ENCODE measurements at regions not wholly inside any gene's neighbourhood (a gene's known extent, or its start where the extent isn't known, plus 50 kb on each side); places are given as distances from the start of the nearest gene placed in this dataset.

DNA sequence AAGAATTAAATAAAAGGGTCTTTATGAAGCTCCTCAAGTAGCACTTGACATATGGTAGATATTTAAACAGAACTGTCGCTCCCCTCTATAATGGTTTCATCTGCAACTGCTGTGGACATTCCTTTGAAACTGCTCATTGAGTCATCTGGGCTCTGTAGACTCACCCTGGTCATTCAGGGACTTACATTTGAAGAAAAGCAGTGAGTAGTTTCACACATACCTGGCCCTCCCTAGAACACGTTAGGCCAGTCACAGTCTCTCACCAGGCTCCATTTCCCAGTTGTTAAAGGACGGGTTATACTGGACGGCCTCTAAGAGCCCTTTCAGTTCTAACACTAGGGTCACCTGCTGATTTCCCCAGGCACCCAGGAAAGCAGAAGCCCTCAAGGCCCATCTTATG lies 217.0 kb downstream of the BCL11B start:
- Histone ChIP-seq H3K36me3 (ENCODE audit: insufficient read depth, low read length) (no peaks in the 10 kb centered on the region), H3F3A (ENCODE audit: insufficient read depth, low read length, poor library complexity, severe bottlenecking) (no peaks in the 10 kb centered on the region), H3K79me2 (replicated peaks; ENCODE audit: insufficient read depth, low read length) (no peaks in the 10 kb centered on the region), H3K9ac (ENCODE audit: low read length) (no peak overlapping the region), H3K27me3 (ENCODE audit: insufficient read depth, low read depth, low read length) (no peaks in the 10 kb centered on the region), H3K4me3 (ENCODE audit: low read length) (no peak overlapping the region), H4K20me1 (ENCODE audit: insufficient read depth) (no peaks in the 10 kb centered on the region), H3K9me2 (ENCODE audit: insufficient read depth, low read length) (no peaks in the 10 kb centered on the region), H2AFZ (ENCODE audit: low read depth, low read length) (no peak overlapping the region), H3K9me3 (ENCODE audit: low read length) (no peaks in the 10 kb centered on the region), H3K4me2 (ENCODE audit: low read length) (no peak overlapping the region), H3K27ac (ENCODE audit: low read length) (no peak overlapping the region)
- TF ChIP-seq CTCF (IDR thresholded peaks at IDR 0.05; ENCODE audit: poor library complexity, severe bottlenecking), result no peak
- TF ChIP-seq POLR2AphosphoS5 (IDR thresholded peaks at IDR 0.05), result no peak
- TF ChIP-seq EZH2 (IDR thresholded peaks at IDR 0.05; ENCODE audit: borderline replicate concordance, insufficient read depth, low read length, poor library complexity, severe bottlenecking), result no peak
- TF ChIP-seq RAD21 (conservative IDR thresholded peaks at IDR 0.05), result no peak
- no peak for TF ChIP-seq TAF1 (IDR thresholded peaks at IDR 0.05; ENCODE audit: low read depth)
- no peak for TF ChIP-seq MXI1 (conservative IDR thresholded peaks at IDR 0.05; ENCODE audit: poor library complexity, severe bottlenecking)
- TF ChIP-seq, protein P1, sequence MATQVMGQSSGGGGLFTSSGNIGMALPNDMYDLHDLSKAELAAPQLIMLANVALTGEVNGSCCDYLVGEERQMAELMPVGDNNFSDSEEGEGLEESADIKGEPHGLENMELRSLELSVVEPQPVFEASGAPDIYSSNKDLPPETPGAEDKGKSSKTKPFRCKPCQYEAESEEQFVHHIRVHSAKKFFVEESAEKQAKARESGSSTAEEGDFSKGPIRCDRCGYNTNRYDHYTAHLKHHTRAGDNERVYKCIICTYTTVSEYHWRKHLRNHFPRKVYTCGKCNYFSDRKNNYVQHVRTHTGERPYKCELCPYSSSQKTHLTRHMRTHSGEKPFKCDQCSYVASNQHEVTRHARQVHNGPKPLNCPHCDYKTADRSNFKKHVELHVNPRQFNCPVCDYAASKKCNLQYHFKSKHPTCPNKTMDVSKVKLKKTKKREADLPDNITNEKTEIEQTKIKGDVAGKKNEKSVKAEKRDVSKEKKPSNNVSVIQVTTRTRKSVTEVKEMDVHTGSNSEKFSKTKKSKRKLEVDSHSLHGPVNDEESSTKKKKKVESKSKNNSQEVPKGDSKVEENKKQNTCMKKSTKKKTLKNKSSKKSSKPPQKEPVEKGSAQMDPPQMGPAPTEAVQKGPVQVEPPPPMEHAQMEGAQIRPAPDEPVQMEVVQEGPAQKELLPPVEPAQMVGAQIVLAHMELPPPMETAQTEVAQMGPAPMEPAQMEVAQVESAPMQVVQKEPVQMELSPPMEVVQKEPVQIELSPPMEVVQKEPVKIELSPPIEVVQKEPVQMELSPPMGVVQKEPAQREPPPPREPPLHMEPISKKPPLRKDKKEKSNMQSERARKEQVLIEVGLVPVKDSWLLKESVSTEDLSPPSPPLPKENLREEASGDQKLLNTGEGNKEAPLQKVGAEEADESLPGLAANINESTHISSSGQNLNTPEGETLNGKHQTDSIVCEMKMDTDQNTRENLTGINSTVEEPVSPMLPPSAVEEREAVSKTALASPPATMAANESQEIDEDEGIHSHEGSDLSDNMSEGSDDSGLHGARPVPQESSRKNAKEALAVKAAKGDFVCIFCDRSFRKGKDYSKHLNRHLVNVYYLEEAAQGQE (IDR thresholded peaks at IDR 0.05; ENCODE audit: borderline replicate concordance), result no peak
- TF ChIP-seq SMC3 (conservative IDR thresholded peaks at IDR 0.05; ENCODE audit: poor library complexity), result no peak
- no peak for TF ChIP-seq EP300 (conservative IDR thresholded peaks at IDR 0.05; ENCODE audit: poor library complexity, severe bottlenecking)

GRCh38 chr14:99055816-99056215 lies 216.2 kb downstream of the BCL11B start:
- no peaks in the 10 kb centered on the region for H3F3A ChIP-seq (ENCODE audit: insufficient read depth, low read length, poor library complexity, severe bottlenecking)
- H2AFZ ChIP-seq (ENCODE audit: low read depth, low read length), result no peak overlapping the region
- no peaks in the 10 kb centered on the region for H3K36me3 ChIP-seq (ENCODE audit: insufficient read depth, low read length)
- TF ChIP-seq, protein P1 (IDR thresholded peaks at IDR 0.05; ENCODE audit: borderline replicate concordance), result no peak
- TF ChIP-seq MXI1 (conservative IDR thresholded peaks at IDR 0.05; ENCODE audit: poor library complexity, severe bottlenecking) (no peak), CTCF (IDR thresholded peaks at IDR 0.05; ENCODE audit: poor library complexity, severe bottlenecking) (no peak), EZH2 (IDR thresholded peaks at IDR 0.05; ENCODE audit: borderline replicate concordance, insufficient read depth, low read length, poor library complexity, severe bottlenecking) (no peak), POLR2AphosphoS5 (IDR thresholded peaks at IDR 0.05) (no peak), RAD21 (conservative IDR thresholded peaks at IDR 0.05) (no peak), SMC3 (conservative IDR thresholded peaks at IDR 0.05; ENCODE audit: poor library complexity) (no peak), EP300 (conservative IDR thresholded peaks at IDR 0.05; ENCODE audit: poor library complexity, severe bottlenecking) (no peak), TAF1 (IDR thresholded peaks at IDR 0.05; ENCODE audit: low read depth) (no peak)
- H3K4me3 ChIP-seq (ENCODE audit: low read length), result no peak overlapping the region
- H3K79me2 ChIP-seq (replicated peaks; ENCODE audit: insufficient read depth, low read length), result no peaks in the 10 kb centered on the region
- no peak overlapping the region for H3K27ac ChIP-seq (ENCODE audit: low read length)
- no peak overlapping the region for H3K9ac ChIP-seq (ENCODE audit: low read length)
- no peaks in the 10 kb centered on the region for H4K20me1 ChIP-seq (ENCODE audit: insufficient read depth)
- H3K4me2 ChIP-seq (ENCODE audit: low read length), result no peak overlapping the region
- no peaks in the 10 kb centered on the region for H3K9me2 ChIP-seq (ENCODE audit: insufficient read depth, low read length)
- no peaks in the 10 kb centered on the region for H3K27me3 ChIP-seq (ENCODE audit: insufficient read depth, low read depth, low read length)
- H3K9me3 ChIP-seq (ENCODE audit: low read length), result no peaks in the 10 kb centered on the region

Measured in neural cell (in vitro differentiated cells).